ENCODE measurements at regions not wholly inside any gene's neighbourhood (a gene's known extent, or its start where the extent isn't known, plus 50 kb on each side); places are given as distances from the start of the nearest gene placed in this dataset.

GRCh38 chr4:145346081-145346480 lies 135.6 kb upstream of the SMAD1 start:
- no peak for DNase-seq (ENCODE audit: low read depth, low spot score)

DNA sequence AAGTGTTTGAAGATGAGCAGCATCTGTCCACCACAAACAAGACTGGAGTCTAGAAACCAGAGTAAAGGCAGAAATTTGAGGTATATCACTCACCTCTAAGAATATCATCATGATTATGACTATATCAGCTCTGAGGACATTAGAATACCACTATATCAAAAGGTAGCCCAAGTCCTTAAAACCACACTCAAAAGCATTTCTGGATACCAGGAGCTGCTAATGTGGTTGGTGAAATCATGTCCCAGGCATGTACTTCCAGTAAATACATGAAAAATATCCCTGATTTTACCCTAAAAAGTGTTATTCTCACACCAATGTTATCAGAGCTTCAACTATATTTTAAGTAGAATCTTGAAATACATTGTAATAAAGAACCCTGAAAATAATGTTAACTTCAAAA lies 136.3 kb upstream of the SMAD1 start:
- DNase-seq (ENCODE audit: low read depth, low spot score) = no peak

DNA sequence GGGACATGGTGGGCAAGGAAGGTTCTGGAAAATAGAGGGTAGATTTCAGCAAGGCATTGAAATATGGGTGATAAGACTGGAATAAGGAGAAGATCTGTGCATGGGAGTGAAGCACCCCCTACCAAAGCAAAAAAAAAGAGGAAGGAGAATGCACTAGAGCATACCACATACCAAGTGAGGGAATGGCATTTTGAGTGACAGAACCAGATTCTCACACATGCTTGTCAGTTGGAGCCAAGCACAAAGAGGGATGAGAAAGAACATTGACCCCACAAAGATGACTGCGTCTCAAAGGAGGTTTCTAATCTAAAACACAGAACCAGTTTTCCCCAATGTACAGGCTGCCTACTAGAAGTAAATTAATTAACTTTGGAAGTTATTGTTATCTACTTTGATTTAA lies 140.3 kb upstream of the SMAD1 start:
- DNase-seq (ENCODE audit: low read depth, low spot score) = no peak

DNA sequence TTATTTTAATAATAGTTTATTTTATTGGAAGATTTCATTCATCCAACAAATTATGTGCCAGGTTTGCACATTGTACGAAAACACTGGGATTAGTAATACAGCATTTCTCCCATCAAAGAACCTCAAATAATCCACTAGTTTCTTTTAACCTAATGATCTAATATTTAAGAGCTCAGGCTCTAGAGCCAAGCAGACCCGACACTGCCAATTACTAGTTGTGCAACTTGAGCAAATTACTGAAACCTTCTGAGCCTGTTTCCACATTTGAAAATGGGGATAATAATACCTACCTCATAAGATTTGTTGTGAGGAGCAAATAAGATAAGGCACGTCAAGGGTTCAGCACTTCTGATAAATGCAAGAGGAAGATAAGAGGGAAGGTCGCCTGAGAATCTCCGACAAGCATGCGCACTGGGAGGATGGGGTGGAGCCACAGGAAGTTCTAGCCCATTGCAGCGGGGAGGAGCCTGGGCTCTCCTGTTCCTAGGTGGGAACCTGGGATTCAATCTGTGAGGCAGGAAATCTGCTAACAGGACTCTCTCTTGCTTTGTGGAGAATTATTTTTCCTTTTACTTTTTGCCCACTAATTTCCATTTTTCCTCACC lies 141.5 kb upstream of the SMAD1 start:
- peak; percentile 37 for DNase-seq (ENCODE audit: low read depth, low spot score)

GRCh38 chr4:145339075-145339725 lies 142.5 kb upstream of the SMAD1 start:
- no peak for DNase-seq (ENCODE audit: low read depth, low spot score)

GRCh38 chr4:145338568-145338967 lies 143.1 kb upstream of the SMAD1 start:
- no peak for DNase-seq (ENCODE audit: low read depth, low spot score)

GRCh38 chr4:145337391-145337790 lies 144.3 kb upstream of the SMAD1 start:
- DNase-seq (ENCODE audit: low read depth, low spot score) = no peak

- no peak for DNase-seq (ENCODE audit: low read depth, low spot score)
Measured at GRCh38 chr4:145333786-145334185, 147.9 kb upstream of the SMAD1 start.

DNA sequence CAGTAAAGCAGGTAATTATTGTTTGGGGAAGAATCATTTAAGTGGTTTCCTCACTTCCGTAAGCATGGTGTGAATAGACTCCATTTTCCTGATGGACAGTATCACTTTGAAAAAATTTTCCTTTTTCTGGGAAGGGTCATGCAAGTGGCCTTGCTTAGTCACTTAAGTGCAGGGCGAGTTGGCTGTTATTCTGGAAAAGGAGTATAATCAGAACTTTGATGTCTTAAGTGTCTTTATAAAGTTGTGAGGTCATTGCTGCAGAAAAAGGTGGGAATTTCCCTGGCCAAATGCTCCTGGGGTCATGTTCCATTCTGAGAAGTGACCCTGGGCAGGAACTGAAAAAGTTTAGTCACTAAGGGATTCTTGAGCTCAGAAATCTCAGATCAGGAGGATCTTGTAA lies 146.1 kb upstream of the OTUD4 start:
- no peak for DNase-seq (ENCODE audit: low read depth, low spot score)

DNA sequence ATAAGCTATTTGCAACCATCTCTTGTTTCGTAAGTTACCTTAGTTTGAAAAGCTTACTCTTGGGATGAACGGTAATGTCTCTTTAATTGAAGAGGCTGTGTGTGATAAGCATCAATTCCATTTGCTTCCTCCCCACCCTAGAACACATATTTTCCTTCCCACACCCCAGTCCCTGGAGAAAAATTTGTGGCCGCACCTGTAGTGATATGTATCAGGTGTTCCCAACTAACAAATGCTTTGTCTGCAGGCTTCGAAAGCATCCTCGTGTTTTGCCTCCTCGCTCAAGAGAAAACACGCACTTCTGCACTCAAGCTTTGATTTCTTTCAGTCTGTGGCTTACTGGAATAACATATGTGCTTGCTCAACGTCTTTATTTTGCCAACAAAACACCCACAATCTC lies 143.8 kb upstream of the OTUD4 start:
- no peak for DNase-seq (ENCODE audit: low read depth, low spot score)

GRCh38 chr4:145320294-145320693 lies 139.9 kb upstream of the OTUD4 start:
- DNase-seq (ENCODE audit: low read depth, low spot score) = no peak

GRCh38 chr4:145319751-145320150 lies 139.4 kb upstream of the OTUD4 start:
- DNase-seq (ENCODE audit: low read depth, low spot score) = no peak

GRCh38 chr4:145316897-145317574 lies 136.6 kb upstream of the OTUD4 start:
- DNase-seq (ENCODE audit: low read depth, low spot score) = no peak

GRCh38 chr4:145315811-145316225 lies 135.4 kb upstream of the OTUD4 start:
- DNase-seq (ENCODE audit: low read depth, low spot score) = no peak

DNA sequence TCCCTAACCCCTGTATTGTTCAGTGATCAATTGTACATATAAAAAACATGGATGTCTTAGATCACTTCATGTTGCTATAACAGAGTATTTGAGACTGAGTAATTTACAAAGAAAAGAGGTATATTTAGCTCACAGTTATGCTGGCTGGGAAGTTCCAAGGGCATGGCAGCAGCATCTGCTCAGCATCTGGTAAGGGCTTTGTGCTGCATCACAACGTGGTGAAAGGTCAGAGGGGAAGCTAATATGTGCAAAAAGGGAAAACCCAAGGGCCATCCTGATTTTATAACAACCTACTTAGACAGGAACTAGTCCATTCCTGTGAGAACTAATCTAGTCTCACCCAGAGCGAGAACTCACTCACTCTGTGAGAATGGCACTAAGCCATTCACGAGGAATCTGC lies 128.2 kb upstream of the OTUD4 start:
- no peak for DNase-seq (ENCODE audit: low read depth, low spot score)

DNA sequence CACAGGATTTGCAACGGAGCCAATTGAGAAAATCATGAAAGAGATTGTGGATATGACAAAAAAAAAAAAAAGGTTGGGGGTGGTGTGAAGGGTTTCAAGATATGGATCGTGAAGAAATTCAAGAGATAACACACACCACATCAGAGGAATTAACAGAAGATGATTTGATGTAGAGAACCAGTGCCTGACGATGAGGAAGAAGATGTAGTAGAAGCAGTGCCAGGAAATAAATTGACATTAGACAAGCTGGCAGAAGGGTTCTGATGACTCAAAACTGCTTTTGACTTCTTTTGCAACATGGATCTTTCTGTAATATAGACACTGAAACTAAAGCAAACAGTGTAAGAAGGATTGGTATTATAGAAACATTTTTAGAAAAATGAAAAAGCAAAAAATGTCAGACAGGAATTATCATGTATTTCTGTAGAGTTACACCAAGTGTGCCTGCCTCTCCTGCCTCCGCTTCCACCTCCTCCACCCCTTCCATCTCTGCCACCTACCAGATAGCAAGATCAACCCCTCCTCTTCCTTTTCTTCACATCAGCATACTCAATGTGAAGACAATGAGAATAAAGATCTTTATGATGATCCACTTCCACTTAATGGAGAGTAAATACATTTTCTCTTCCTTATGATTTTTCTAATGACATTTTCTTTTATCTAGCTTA lies 127.5 kb upstream of the OTUD4 start:
- DNase-seq (ENCODE audit: low read depth, low spot score) = no peak

DNA sequence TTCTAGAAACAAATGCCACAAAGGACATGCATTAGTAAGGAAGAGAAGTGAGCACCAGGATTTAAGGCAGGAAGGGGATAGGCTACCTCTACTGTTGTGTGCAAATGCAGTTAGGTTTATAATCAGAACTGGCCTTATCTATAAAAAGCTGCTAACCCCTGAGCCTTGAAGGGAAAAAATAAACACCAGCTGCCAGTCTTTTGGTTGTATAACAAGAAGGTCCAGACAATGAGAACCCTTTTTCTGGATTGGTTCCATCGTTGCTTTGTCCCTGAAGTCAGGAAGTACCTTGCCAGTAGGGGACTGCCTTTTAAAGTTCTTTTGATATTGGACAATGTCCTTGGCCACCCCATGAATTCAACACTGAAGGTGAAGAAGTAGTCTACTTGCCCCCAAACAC lies 126.7 kb upstream of the OTUD4 start:
- DNase-seq (ENCODE audit: low read depth, low spot score) = no peak

DNA sequence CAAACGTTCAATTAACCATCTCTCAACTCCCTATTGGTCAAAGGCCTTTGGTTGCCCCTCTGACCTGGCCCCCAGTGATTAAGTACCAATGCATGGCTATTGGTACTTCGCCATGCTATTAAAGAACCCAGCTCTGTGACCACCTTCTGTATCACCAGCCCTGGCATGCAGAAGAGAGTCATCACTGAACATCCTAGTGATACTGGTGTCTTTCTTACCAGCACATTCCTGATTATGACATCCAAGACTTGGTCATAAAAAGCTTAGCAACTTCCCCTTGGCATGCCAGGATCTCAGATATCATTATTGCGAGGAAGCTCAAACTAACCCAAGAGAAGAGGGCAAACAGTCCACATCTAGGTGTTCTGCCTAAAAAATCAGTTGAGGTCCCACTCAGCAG lies 122.3 kb upstream of the OTUD4 start:
- no peak for DNase-seq (ENCODE audit: low read depth, low spot score)

- DNase-seq (ENCODE audit: low read depth, low spot score) = no peak
Measured at GRCh38 chr4:145301386-145302080, 121.1 kb upstream of the OTUD4 start.

DNA sequence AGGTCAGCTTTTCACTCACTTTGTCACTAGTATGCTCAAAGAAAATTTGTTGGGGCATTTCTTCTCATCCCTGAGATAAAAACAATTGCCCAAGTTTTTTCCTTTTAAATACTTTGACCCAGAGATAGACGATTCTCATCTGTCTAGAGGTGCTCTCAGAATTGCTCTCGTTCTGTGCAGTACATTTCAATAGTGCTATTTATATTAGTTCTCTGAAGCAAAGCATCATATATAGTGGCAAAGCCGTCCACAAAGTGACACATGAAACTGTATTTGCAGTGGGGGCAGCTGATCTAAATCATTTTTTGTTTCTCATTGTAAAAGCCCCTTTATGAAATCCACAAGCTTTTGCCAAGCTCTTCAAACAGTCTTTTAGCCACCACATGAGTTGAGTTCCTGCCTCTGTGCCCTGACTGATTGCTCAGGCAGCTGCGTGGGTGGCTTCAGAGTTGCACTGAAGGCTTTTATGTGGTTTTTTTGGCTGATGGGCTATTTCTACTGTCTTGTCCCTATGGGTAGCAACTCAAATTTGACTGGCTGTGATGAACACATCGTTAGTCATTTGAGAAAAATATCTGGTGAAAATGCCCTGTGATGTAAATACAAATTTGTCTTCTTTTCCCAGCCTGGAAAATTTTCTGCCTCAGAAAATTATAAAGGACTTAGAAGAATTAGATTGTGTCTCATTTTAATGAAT lies 119.1 kb upstream of the OTUD4 start:
- no peak for DNase-seq (ENCODE audit: low read depth, low spot score)

- DNase-seq (ENCODE audit: low read depth, low spot score) = no peak
Measured at GRCh38 chr4:145298885-145299284, 118.5 kb upstream of the OTUD4 start.

All from ELF-1 (cell line).